ENCODE measurements at regions not wholly inside any gene's neighbourhood (a gene's known extent, or its start where the extent isn't known, plus 50 kb on each side); places are given as distances from the start of the nearest gene placed in this dataset.

GRCh38 chr14:26860111-26860510, 262.3 kb upstream of the NOVA1 start:
- no peak for TF ChIP-seq CTCF (IDR thresholded peaks at IDR 0.05)
- no peak for TF ChIP-seq POLR2A (IDR thresholded peaks at IDR 0.05)

Measured in thyroid gland (tissue), 4 donors.